ENCODE measurements at regions not wholly inside any gene's neighbourhood (a gene's known extent, or its start where the extent isn't known, plus 50 kb on each side); places are given as distances from the start of the nearest gene placed in this dataset.
"Not testable (repeated sequence)": the region's sequence is repeated elsewhere in the genome, so short reads cannot be mapped to it uniquely, and the experiment has no call there.

DNA sequence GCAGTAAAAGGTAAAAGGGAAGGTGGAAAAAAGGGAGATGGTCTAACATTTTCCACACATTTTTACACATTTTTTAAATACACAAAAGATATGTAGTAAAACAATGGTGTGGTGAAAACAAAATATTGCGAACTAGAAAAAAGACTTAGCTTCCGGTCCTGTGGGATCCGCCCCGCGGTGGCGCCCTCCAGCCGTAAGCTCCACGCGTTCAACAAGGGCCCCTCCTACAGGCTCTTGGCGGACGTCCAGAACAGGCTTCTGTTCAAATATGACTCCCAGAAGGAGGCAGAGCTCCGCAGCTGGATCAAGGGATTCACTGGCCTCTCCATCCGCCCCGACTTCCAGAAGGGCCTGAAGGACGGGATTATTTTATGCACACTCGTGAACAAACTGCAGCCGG is 134.1 kb upstream of the TEKT4 start:
- H3K4me1 ChIP-seq (ENCODE audit: control insufficient read depth, insufficient read depth, low read length); POLR2A ChIA-PET; H3K9me3 ChIP-seq (ENCODE audit: control insufficient read depth, insufficient read depth, low read depth, low read length); H3K4me3 ChIP-seq (ENCODE audit: low read depth, low read length); CTCF ChIA-PET; H3K27ac ChIP-seq (ENCODE audit: extremely low read depth, low read depth, low read length); H3K36me3 ChIP-seq (ENCODE audit: control insufficient read depth in 2 of 2, insufficient read depth in 1 of 2, low read length in 2 of 2): not testable (repeated sequence)

GRCh38 chr2:94737736-94738342 is 133.4 kb upstream of the TEKT4 start:
- H3K27ac ChIP-seq (ENCODE audit: extremely low read depth, low read depth, low read length); H3K36me3 ChIP-seq (ENCODE audit: control insufficient read depth in 2 of 2, insufficient read depth in 1 of 2, low read length in 2 of 2); H3K4me3 ChIP-seq (ENCODE audit: low read depth, low read length); CTCF ChIA-PET; H3K9me3 ChIP-seq (ENCODE audit: control insufficient read depth, insufficient read depth, low read depth, low read length); POLR2A ChIA-PET; H3K4me1 ChIP-seq (ENCODE audit: control insufficient read depth, insufficient read depth, low read length): not testable (repeated sequence)

GRCh38 chr2:94753466-94753998 is 117.7 kb upstream of the TEKT4 start:
- H3K4me1 ChIP-seq (ENCODE audit: control insufficient read depth, insufficient read depth, low read length): no peaks in the 10 kb centered on the region
- ChIA-PET CTCF (no interaction called here), POLR2A (no interaction called here)
- no peak overlapping the region for H3K27ac ChIP-seq (ENCODE audit: extremely low read depth, low read depth, low read length)
- H3K9me3 ChIP-seq (ENCODE audit: control insufficient read depth, insufficient read depth, low read depth, low read length): no peaks in the 10 kb centered on the region
- H3K4me3 ChIP-seq (ENCODE audit: low read depth, low read length): no peak overlapping the region
- no peaks in the 10 kb centered on the region for H3K36me3 ChIP-seq (ENCODE audit: control insufficient read depth in 2 of 2, insufficient read depth in 1 of 2, low read length in 2 of 2)
- no peak for TF ChIP-seq IKZF3 (tag by site-specific recombination; IDR thresholded peaks at IDR 0.05)
- TF ChIP-seq, protein P1, sequence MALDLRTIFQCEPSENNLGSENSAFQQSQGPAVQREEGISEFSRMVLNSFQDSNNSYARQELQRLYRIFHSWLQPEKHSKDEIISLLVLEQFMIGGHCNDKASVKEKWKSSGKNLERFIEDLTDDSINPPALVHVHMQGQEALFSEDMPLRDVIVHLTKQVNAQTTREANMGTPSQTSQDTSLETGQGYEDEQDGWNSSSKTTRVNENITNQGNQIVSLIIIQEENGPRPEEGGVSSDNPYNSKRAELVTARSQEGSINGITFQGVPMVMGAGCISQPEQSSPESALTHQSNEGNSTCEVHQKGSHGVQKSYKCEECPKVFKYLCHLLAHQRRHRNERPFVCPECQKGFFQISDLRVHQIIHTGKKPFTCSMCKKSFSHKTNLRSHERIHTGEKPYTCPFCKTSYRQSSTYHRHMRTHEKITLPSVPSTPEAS (tag by site-specific recombination; IDR thresholded peaks at IDR 0.05): peak; percentile 99

DNA sequence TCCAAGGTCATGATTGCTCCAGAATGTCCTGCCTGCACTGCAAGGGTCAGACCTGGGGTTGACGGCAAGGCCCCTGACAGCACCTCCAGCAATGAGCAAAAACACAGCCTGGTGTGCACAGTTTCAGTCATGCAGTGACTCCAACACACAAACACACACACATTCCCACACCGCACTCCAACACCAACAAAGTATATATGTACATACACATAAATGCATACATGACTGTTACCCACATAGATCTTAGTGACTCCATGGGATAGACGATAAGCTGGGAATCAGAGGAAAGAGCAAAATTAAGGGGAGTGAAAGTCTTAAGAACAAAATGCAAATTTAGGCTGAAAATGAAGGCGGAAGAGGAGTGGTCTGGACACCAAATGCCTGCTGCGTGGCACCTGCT is 112.7 kb upstream of the TEKT4 start:
- H3K4me3 ChIP-seq (ENCODE audit: low read depth, low read length): no peak overlapping the region
- CTCF ChIA-PET: no interaction called here
- no peaks in the 10 kb centered on the region for H3K9me3 ChIP-seq (ENCODE audit: control insufficient read depth, insufficient read depth, low read depth, low read length)
- POLR2A ChIA-PET: no interaction called here
- no peaks in the 10 kb centered on the region for H3K36me3 ChIP-seq (ENCODE audit: control insufficient read depth in 2 of 2, insufficient read depth in 1 of 2, low read length in 2 of 2)
- H3K4me1 ChIP-seq (ENCODE audit: control insufficient read depth, insufficient read depth, low read length): no peaks in the 10 kb centered on the region
- TF ChIP-seq ZNF658 (tag by site-specific recombination; IDR thresholded peaks at IDR 0.05) (no peak), ZNF146 (tag by site-specific recombination; IDR thresholded peaks at IDR 0.05) (no peak), ZBTB20 (tag by site-specific recombination; IDR thresholded peaks at IDR 0.05) (no peak), KLF9 (tag by site-specific recombination; IDR thresholded peaks at IDR 0.05; ENCODE audit: low read depth) (no peak)
- no peak overlapping the region for H3K27ac ChIP-seq (ENCODE audit: extremely low read depth, low read depth, low read length)

DNA sequence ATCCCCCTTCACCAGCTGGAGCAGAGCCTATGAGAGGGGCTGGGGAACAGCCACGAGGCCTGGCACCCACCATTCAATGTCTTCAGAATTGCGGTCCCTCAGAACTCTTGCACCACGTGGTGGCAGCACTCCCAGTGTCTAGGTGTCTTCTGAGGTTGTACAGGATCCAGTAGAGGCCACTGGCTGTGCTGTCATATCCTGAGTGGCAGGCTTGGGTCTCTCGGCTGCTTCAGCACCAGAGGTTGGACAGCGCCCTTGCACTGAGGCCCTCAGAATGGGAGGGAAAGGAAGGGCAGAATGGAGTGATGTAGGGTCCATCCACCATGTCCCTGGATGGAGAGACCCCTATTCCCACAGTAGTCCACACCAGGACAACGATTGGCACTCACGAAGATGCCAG is 112.0 kb upstream of the TEKT4 start:
- POLR2A ChIA-PET: no interaction called here
- CTCF ChIA-PET: no interaction called here
- Histone ChIP-seq H3K9me3 (ENCODE audit: control insufficient read depth, insufficient read depth, low read depth, low read length) (no peaks in the 10 kb centered on the region), H3K4me3 (ENCODE audit: low read depth, low read length) (no peak overlapping the region), H3K4me1 (ENCODE audit: control insufficient read depth, insufficient read depth, low read length) (no peaks in the 10 kb centered on the region), H3K36me3 (ENCODE audit: control insufficient read depth in 2 of 2, insufficient read depth in 1 of 2, low read length in 2 of 2) (no peaks in the 10 kb centered on the region), H3K27ac (ENCODE audit: extremely low read depth, low read depth, low read length) (no peak overlapping the region)
- TF ChIP-seq, protein P2, sequence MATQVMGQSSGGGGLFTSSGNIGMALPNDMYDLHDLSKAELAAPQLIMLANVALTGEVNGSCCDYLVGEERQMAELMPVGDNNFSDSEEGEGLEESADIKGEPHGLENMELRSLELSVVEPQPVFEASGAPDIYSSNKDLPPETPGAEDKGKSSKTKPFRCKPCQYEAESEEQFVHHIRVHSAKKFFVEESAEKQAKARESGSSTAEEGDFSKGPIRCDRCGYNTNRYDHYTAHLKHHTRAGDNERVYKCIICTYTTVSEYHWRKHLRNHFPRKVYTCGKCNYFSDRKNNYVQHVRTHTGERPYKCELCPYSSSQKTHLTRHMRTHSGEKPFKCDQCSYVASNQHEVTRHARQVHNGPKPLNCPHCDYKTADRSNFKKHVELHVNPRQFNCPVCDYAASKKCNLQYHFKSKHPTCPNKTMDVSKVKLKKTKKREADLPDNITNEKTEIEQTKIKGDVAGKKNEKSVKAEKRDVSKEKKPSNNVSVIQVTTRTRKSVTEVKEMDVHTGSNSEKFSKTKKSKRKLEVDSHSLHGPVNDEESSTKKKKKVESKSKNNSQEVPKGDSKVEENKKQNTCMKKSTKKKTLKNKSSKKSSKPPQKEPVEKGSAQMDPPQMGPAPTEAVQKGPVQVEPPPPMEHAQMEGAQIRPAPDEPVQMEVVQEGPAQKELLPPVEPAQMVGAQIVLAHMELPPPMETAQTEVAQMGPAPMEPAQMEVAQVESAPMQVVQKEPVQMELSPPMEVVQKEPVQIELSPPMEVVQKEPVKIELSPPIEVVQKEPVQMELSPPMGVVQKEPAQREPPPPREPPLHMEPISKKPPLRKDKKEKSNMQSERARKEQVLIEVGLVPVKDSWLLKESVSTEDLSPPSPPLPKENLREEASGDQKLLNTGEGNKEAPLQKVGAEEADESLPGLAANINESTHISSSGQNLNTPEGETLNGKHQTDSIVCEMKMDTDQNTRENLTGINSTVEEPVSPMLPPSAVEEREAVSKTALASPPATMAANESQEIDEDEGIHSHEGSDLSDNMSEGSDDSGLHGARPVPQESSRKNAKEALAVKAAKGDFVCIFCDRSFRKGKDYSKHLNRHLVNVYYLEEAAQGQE (tag by site-specific recombination; IDR thresholded peaks at IDR 0.05): peak; percentile 91
- TF ChIP-seq KLF10 (tag by site-specific recombination; IDR thresholded peaks at IDR 0.05): no peak

All from HEK293 (cell line).